ENCODE measurements at regions not wholly inside any gene's neighbourhood (a gene's known extent, or its start where the extent isn't known, plus 50 kb on each side); places are given as distances from the start of the nearest gene placed in this dataset.

GRCh38 chr3:161555320-161555719 lies 58.7 kb downstream of the OTOL1 start:
- no peak for DNase-seq

- no peak for DNase-seq
Measured at GRCh38 chr3:161556533-161556932, 59.9 kb downstream of the OTOL1 start.

GRCh38 chr3:161556941-161557340 lies 60.3 kb downstream of the OTOL1 start:
- no peak for DNase-seq

GRCh38 chr3:161557445-161558150 lies 61.0 kb downstream of the OTOL1 start:
- no peak for DNase-seq

GRCh38 chr3:161558236-161558635 lies 61.6 kb downstream of the OTOL1 start:
- no peak for DNase-seq

- peak; percentile 50 for DNase-seq
Measured at GRCh38 chr3:161559177-161559998, 62.8 kb downstream of the OTOL1 start.

- DNase-seq = peak; percentile 25
Measured at GRCh38 chr3:161560008-161560637, 63.5 kb downstream of the OTOL1 start.

GRCh38 chr3:161567577-161568361 lies 71.2 kb downstream of the OTOL1 start:
- DNase-seq = no peak

- no peak for DNase-seq
Measured at GRCh38 chr3:161568671-161569070, 72.1 kb downstream of the OTOL1 start.

GRCh38 chr3:161571951-161572350 lies 75.3 kb downstream of the OTOL1 start:
- DNase-seq = no peak

GRCh38 chr3:161573136-161573535 lies 76.5 kb downstream of the OTOL1 start:
- DNase-seq = no peak

- no peak for DNase-seq
Measured at GRCh38 chr3:161575901-161576300, 79.3 kb downstream of the OTOL1 start.

GRCh38 chr3:161576311-161576710 lies 79.7 kb downstream of the OTOL1 start:
- DNase-seq = no peak

GRCh38 chr3:161576714-161577510 lies 80.3 kb downstream of the OTOL1 start:
- no peak for DNase-seq

- no peak for DNase-seq
Measured at GRCh38 chr3:161577662-161578061, 81.1 kb downstream of the OTOL1 start.

GRCh38 chr3:161579395-161580126 lies 83.0 kb downstream of the OTOL1 start:
- no peak for DNase-seq

GRCh38 chr3:161585922-161586321 lies 89.3 kb downstream of the OTOL1 start:
- DNase-seq = no peak

GRCh38 chr3:161586556-161587235 lies 90.1 kb downstream of the OTOL1 start:
- no peak for DNase-seq

GRCh38 chr3:161598639-161599038 lies 102.0 kb downstream of the OTOL1 start:
- no peak for DNase-seq

- DNase-seq = no peak
Measured at GRCh38 chr3:161599697-161600096, 103.1 kb downstream of the OTOL1 start.

GRCh38 chr3:161600173-161600572 lies 103.6 kb downstream of the OTOL1 start:
- DNase-seq = no peak

Measured in NCI-H1694 treated with DMSO at 0.1 percent for 48 hours (cell line).